ENCODE measurements at regions not wholly inside any gene's neighbourhood (a gene's known extent, or its start where the extent isn't known, plus 50 kb on each side); places are given as distances from the start of the nearest gene placed in this dataset.

DNA sequence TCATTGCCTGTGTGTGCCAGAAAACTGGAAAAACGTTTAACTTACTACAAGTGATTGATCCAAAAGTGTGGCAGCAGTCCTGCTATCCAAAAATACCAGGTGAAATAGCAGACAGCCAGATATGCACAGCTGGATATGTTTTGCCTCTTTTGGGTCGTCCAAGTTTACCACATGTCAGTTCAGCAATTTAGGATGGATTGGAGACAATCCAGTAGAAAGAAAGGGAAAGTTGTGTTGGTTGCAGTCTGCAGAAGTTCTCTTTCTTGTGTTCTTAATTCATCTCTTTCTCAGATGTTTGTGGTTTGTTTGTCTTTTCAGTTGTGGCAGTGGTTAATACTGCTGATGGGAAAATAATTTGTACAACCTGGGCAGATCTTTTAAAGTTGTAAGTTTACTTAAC, 645.0 kb downstream of the PTPRC start:
- Mint-ChIP-seq H3K27me3 (ENCODE audit: insufficient read depth, low read depth) (no peaks in the 10 kb centered on the region), H3K27ac (no peak overlapping the region), H3K36me3 (no peaks in the 10 kb centered on the region), H3K4me1 (no peaks in the 10 kb centered on the region), H3K4me3 (no peak overlapping the region), H3K9me3 (no peaks in the 10 kb centered on the region)
- H2AFZ ChIP-seq (replicated peaks), result no peak overlapping the region
- H3K79me2 ChIP-seq (ENCODE audit: low read depth), result no peaks in the 10 kb centered on the region
- no peak overlapping the region for H3K4me2 ChIP-seq
- DNase-seq (ENCODE audit: low spot score), result no peak
- H3K27me3 ChIP-seq, result no peaks in the 10 kb centered on the region
- no peak overlapping the region for H3K4me3 ChIP-seq
- H3K9me3 ChIP-seq (ENCODE audit: low read depth), result no peaks in the 10 kb centered on the region
- no peaks in the 10 kb centered on the region for H3F3A ChIP-seq (ENCODE audit: low read depth)
- no peaks in the 10 kb centered on the region for H3K36me3 ChIP-seq
- TF ChIP-seq, protein P1, sequence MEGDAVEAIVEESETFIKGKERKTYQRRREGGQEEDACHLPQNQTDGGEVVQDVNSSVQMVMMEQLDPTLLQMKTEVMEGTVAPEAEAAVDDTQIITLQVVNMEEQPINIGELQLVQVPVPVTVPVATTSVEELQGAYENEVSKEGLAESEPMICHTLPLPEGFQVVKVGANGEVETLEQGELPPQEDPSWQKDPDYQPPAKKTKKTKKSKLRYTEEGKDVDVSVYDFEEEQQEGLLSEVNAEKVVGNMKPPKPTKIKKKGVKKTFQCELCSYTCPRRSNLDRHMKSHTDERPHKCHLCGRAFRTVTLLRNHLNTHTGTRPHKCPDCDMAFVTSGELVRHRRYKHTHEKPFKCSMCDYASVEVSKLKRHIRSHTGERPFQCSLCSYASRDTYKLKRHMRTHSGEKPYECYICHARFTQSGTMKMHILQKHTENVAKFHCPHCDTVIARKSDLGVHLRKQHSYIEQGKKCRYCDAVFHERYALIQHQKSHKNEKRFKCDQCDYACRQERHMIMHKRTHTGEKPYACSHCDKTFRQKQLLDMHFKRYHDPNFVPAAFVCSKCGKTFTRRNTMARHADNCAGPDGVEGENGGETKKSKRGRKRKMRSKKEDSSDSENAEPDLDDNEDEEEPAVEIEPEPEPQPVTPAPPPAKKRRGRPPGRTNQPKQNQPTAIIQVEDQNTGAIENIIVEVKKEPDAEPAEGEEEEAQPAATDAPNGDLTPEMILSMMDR (IDR thresholded peaks at IDR 0.05), result no peak
- TF ChIP-seq EZH2 (IDR thresholded peaks at IDR 0.05), result no peak
- no peaks in the 10 kb centered on the region for H4K20me1 ChIP-seq (ENCODE audit: low read depth)
- H3K27ac ChIP-seq, result no peak overlapping the region
- H3K4me1 ChIP-seq, result no peaks in the 10 kb centered on the region
- no peak overlapping the region for H3K9ac ChIP-seq

DNA sequence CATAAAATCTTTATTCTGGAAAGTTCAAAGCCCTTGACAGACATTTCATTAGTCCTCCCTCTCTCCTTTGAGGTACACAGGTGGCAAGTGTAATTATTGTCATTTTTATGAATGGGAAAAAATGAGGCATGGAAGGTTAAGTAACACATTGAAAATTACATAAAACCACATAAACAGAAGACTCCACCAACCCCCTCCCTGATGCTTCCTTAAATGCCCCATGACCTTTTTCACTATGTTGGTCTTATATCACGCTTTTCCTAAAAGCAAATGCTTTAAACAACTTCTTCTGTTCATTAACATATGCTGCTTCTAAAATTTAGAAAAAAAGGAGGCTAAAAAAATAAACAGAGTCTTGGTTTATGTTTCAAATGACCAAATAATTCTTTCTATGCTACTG, 648.4 kb downstream of the PTPRC start:
- H3K79me2 ChIP-seq (ENCODE audit: low read depth), result no peaks in the 10 kb centered on the region
- H4K20me1 ChIP-seq (ENCODE audit: low read depth), result no peaks in the 10 kb centered on the region
- no peak overlapping the region for H2AFZ ChIP-seq (replicated peaks)
- no peaks in the 10 kb centered on the region for H3F3A ChIP-seq (ENCODE audit: low read depth)
- TF ChIP-seq EZH2 (IDR thresholded peaks at IDR 0.05) (no peak), EZH2phosphoT487 (IDR thresholded peaks at IDR 0.05) (no peak)
- TF ChIP-seq, protein P1 (IDR thresholded peaks at IDR 0.05), result no peak
- no peak overlapping the region for H3K9ac ChIP-seq
- no peaks in the 10 kb centered on the region for H3K27me3 ChIP-seq
- no peaks in the 10 kb centered on the region for H3K36me3 Mint-ChIP-seq
- H3K4me1 Mint-ChIP-seq, result peaks cover 4% of the 10 kb centered on the region
- H3K4me1 ChIP-seq, result no peaks in the 10 kb centered on the region
- DNase-seq (ENCODE audit: low spot score), result no peak
- no peaks in the 10 kb centered on the region for H3K9me3 Mint-ChIP-seq
- no peak overlapping the region for H3K27ac ChIP-seq
- no peaks in the 10 kb centered on the region for H3K9me3 ChIP-seq (ENCODE audit: low read depth)
- H3K27ac Mint-ChIP-seq, result no peak overlapping the region
- no peaks in the 10 kb centered on the region for H3K27me3 Mint-ChIP-seq (ENCODE audit: insufficient read depth, low read depth)
- no peak overlapping the region for H3K4me3 ChIP-seq
- no peaks in the 10 kb centered on the region for H3K36me3 ChIP-seq
- no peak overlapping the region for H3K4me3 Mint-ChIP-seq
- H3K4me2 ChIP-seq, result no peak overlapping the region

DNA sequence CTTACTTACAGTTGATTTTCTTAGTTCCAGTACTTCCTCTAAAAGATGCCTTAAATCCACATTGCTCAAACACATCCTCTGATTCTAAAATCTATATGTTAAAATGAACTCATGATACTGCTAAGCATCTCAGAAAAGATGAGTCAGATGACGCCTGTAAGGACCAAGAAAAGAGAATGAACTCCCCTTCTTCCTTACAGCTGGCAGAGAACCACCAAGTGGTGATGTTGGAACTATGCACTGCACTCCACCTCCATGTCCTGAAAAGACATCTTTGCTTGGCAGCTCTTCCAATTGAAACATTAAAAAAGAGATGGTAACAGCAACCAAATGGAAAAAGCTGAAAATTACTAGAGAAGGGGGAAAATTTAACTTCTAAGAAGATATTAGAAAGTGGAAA, 648.8 kb downstream of the PTPRC start:
- Histone ChIP-seq H3K4me3 (no peak overlapping the region), H3K4me2 (no peak overlapping the region), H3K4me1 (no peaks in the 10 kb centered on the region), H3K27me3 (no peaks in the 10 kb centered on the region), H3K9ac (no peak overlapping the region), H2AFZ (replicated peaks) (no peak overlapping the region), H3K36me3 (no peaks in the 10 kb centered on the region), H3K9me3 (ENCODE audit: low read depth) (no peaks in the 10 kb centered on the region), H3F3A (ENCODE audit: low read depth) (no peaks in the 10 kb centered on the region), H4K20me1 (ENCODE audit: low read depth) (no peaks in the 10 kb centered on the region), H3K27ac (no peak overlapping the region), H3K79me2 (ENCODE audit: low read depth) (no peaks in the 10 kb centered on the region)
- Mint-ChIP-seq H3K27me3 (ENCODE audit: insufficient read depth, low read depth) (no peaks in the 10 kb centered on the region), H3K36me3 (no peaks in the 10 kb centered on the region), H3K9me3 (no peaks in the 10 kb centered on the region), H3K4me3 (no peak overlapping the region), H3K27ac (no peak overlapping the region), H3K4me1 (peaks cover 6% of the 10 kb centered on the region)
- DNase-seq (ENCODE audit: low spot score), result no peak
- TF ChIP-seq, protein P1 (IDR thresholded peaks at IDR 0.05), result no peak
- no peak for TF ChIP-seq EZH2 (IDR thresholded peaks at IDR 0.05)
- no peak for TF ChIP-seq EZH2phosphoT487 (IDR thresholded peaks at IDR 0.05)

DNA sequence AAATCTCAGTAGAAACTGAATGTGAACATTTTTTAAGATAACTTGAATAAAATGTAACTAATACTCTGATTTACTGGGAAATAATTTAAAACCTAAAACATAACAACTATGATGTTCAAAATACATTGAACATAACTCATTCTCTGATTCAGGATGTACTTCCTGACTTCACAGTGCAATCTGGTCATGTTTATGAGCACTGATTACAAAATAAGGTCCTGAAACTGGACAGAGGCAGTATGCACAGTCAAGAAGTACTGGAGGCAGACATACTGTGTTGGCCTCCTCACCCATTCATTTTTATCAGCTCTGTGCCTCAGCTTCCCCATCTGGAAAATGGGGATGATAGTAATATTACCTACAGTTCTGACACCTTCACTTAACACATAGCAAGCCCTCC, 651.3 kb downstream of the PTPRC start:
- no peak for DNase-seq (ENCODE audit: low spot score)
- Histone ChIP-seq H3K4me1 (no peaks in the 10 kb centered on the region), H3K4me3 (no peak overlapping the region), H3K27me3 (no peaks in the 10 kb centered on the region), H3K4me2 (no peak overlapping the region), H2AFZ (replicated peaks) (no peak overlapping the region), H3K9me3 (ENCODE audit: low read depth) (no peaks in the 10 kb centered on the region), H3K79me2 (ENCODE audit: low read depth) (no peaks in the 10 kb centered on the region), H4K20me1 (ENCODE audit: low read depth) (no peaks in the 10 kb centered on the region), H3K9ac (no peak overlapping the region), H3K36me3 (no peaks in the 10 kb centered on the region), H3K27ac (no peak overlapping the region), H3F3A (ENCODE audit: low read depth) (no peaks in the 10 kb centered on the region)
- H3K9me3 Mint-ChIP-seq, result no peaks in the 10 kb centered on the region
- no peak overlapping the region for H3K27ac Mint-ChIP-seq
- peaks cover 6% of the 10 kb centered on the region for H3K4me1 Mint-ChIP-seq
- no peak for TF ChIP-seq EZH2 (IDR thresholded peaks at IDR 0.05)
- no peak for TF ChIP-seq EZH2phosphoT487 (IDR thresholded peaks at IDR 0.05)
- TF ChIP-seq, protein P1 (IDR thresholded peaks at IDR 0.05), result no peak
- no peak overlapping the region for H3K4me3 Mint-ChIP-seq
- no peaks in the 10 kb centered on the region for H3K36me3 Mint-ChIP-seq
- no peaks in the 10 kb centered on the region for H3K27me3 Mint-ChIP-seq (ENCODE audit: insufficient read depth, low read depth)

All from neural progenitor cell (in vitro differentiated cells).